ENCODE measurements at regions not wholly inside any gene's neighbourhood (a gene's known extent, or its start where the extent isn't known, plus 50 kb on each side); places are given as distances from the start of the nearest gene placed in this dataset.

DNA sequence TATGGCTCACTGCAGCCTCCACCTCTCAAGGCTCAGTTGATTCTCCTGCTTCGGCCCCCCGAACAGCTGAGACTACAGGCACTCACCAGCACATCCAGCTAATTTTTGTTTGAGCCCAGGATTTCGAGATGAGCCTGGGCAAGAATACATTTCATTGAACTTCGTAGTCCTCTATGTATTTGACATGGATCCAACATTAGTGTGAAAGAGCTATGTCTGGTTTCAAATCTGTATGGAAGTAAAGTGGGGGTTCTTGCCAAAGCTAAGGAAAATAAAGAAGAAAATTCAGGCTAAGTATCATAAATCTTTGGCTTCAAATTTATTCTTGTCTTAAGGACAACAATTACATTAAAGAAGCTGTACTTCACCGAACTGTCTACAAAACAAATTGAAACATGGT, 1291.7 kb upstream of the CRIM1 start:
- no peak for TF ChIP-seq CTCF (IDR thresholded peaks at IDR 0.05; ENCODE audit: poor library complexity, severe bottlenecking)
- TF ChIP-seq EZH2 (IDR thresholded peaks at IDR 0.05; ENCODE audit: borderline replicate concordance, insufficient read depth, low read length, poor library complexity, severe bottlenecking), result no peak
- TF ChIP-seq RAD21 (conservative IDR thresholded peaks at IDR 0.05), result no peak
- TF ChIP-seq POLR2AphosphoS5 (IDR thresholded peaks at IDR 0.05), result no peak
- no peak for TF ChIP-seq SMC3 (conservative IDR thresholded peaks at IDR 0.05; ENCODE audit: poor library complexity)
- no peak for TF ChIP-seq EP300 (conservative IDR thresholded peaks at IDR 0.05; ENCODE audit: poor library complexity, severe bottlenecking)
- no peak for TF ChIP-seq MXI1 (conservative IDR thresholded peaks at IDR 0.05; ENCODE audit: poor library complexity, severe bottlenecking)
